ENCODE measurements at regions not wholly inside any gene's neighbourhood (a gene's known extent, or its start where the extent isn't known, plus 50 kb on each side); places are given as distances from the start of the nearest gene placed in this dataset.

GRCh38 chr15:70270752-70271111, 173.0 kb upstream of the TLE3 start:
- no peak for ATAC-seq (ENCODE audit: low FRiP score)
- DNase-seq (ENCODE audit: low spot score) = no peak
- TF ChIP-seq CTCF (IDR thresholded peaks at IDR 0.05) = no peak

- no peak for TF ChIP-seq CTCF (IDR thresholded peaks at IDR 0.05)
- DNase-seq (ENCODE audit: low spot score) (no peak), ATAC-seq (ENCODE audit: low FRiP score) (no peak)
These were observed 172.5 kb upstream of the TLE3 start for GRCh38 chr15:70269991-70270751.

- DNase-seq (ENCODE audit: low spot score) (no peak), ATAC-seq (ENCODE audit: low FRiP score) (no peak)
- no peak for TF ChIP-seq CTCF (IDR thresholded peaks at IDR 0.05)
These were observed 171.7 kb upstream of the TLE3 start for GRCh38 chr15:70269311-70269911.

GRCh38 chr15:70268698-70269251, 171.1 kb upstream of the TLE3 start:
- no peak for TF ChIP-seq CTCF (IDR thresholded peaks at IDR 0.05)
- ATAC-seq (ENCODE audit: low FRiP score) (no peak), DNase-seq (ENCODE audit: low spot score) (no peak)

GRCh38 chr15:70267879-70268278, 170.2 kb upstream of the TLE3 start:
- ATAC-seq (ENCODE audit: low FRiP score) = no peak
- TF ChIP-seq CTCF (IDR thresholded peaks at IDR 0.05) = no peak
- no peak for DNase-seq (ENCODE audit: low spot score)

- TF ChIP-seq CTCF (IDR thresholded peaks at IDR 0.05) = no peak
- no peak for ATAC-seq (ENCODE audit: low FRiP score)
- DNase-seq (ENCODE audit: low spot score) = no peak
These were observed 169.6 kb upstream of the TLE3 start for GRCh38 chr15:70267306-70267705.
